ENCODE measurements at regions not wholly inside any gene's neighbourhood (a gene's known extent, or its start where the extent isn't known, plus 50 kb on each side); places are given as distances from the start of the nearest gene placed in this dataset.

DNA sequence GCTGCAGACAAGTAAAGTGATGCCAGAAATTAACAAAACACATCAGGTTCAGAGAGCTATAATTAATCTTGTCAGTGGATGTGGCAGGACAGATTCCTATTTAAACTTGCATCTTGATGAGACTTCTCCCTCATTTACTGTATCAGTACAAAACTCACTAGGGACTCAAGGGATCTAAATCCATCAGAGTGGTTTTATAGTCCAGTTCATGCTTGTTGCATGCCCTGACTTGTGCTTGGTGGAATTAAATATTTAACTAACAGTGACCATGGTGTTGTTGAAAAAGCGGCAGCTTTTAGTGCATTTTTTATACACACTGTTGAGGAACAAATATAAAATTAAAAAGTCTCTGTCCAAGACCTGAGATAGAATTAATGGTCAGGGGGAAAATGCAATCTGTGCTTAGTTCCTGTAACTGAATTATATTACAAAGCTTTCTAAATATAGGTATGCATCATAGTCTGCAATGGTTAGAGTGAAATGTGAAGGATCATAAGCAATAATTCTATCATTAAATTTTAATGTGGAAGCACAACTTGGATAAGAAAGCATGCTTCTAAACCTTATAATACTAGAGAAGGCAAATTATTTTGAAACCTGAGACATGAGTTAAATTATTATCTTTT lies 1475.5 kb upstream of the TENM4 start (continued):
- TF ChIP-seq HMGXB3 (CRISPR knock-in tag; IDR thresholded peaks at IDR 0.05; ENCODE audit: borderline replicate concordance) = no peak
- no peak for TF ChIP-seq ZNF337 (CRISPR knock-in tag; IDR thresholded peaks at IDR 0.05; ENCODE audit: borderline replicate concordance, low read depth)
- no peak for TF ChIP-seq ELF4 (CRISPR knock-in tag; IDR thresholded peaks at IDR 0.05; ENCODE audit: borderline replicate concordance)
- TF ChIP-seq, protein P1, sequence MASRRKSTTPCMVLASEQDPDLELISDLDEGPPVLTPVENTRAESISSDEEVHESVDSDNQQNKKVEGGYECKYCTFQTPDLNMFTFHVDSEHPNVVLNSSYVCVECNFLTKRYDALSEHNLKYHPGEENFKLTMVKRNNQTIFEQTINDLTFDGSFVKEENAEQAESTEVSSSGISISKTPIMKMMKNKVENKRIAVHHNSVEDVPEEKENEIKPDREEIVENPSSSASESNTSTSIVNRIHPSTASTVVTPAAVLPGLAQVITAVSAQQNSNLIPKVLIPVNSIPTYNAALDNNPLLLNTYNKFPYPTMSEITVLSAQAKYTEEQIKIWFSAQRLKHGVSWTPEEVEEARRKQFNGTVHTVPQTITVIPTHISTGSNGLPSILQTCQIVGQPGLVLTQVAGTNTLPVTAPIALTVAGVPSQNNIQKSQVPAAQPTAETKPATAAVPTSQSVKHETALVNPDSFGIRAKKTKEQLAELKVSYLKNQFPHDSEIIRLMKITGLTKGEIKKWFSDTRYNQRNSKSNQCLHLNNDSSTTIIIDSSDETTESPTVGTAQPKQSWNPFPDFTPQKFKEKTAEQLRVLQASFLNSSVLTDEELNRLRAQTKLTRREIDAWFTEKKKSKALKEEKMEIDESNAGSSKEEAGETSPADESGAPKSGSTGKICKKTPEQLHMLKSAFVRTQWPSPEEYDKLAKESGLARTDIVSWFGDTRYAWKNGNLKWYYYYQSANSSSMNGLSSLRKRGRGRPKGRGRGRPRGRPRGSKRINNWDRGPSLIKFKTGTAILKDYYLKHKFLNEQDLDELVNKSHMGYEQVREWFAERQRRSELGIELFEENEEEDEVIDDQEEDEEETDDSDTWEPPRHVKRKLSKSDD (CRISPR knock-in tag; IDR thresholded peaks at IDR 0.05; ENCODE audit: low read depth) = no peak
- TF ChIP-seq, protein P2, sequence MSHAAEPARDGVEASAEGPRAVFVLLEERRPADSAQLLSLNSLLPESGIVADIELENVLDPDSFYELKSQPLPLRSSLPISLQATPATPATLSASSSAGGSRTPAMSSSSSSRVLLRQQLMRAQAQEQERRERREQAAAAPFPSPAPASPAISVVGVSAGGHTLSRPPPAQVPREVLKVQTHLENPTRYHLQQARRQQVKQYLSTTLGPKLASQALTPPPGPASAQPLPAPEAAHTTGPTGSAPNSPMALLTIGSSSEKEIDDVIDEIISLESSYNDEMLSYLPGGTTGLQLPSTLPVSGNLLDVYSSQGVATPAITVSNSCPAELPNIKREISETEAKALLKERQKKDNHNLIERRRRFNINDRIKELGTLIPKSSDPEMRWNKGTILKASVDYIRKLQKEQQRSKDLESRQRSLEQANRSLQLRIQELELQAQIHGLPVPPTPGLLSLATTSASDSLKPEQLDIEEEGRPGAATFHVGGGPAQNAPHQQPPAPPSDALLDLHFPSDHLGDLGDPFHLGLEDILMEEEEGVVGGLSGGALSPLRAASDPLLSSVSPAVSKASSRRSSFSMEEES (CRISPR knock-in tag; IDR thresholded peaks at IDR 0.05) = no peak
- TF ChIP-seq, protein P3, sequence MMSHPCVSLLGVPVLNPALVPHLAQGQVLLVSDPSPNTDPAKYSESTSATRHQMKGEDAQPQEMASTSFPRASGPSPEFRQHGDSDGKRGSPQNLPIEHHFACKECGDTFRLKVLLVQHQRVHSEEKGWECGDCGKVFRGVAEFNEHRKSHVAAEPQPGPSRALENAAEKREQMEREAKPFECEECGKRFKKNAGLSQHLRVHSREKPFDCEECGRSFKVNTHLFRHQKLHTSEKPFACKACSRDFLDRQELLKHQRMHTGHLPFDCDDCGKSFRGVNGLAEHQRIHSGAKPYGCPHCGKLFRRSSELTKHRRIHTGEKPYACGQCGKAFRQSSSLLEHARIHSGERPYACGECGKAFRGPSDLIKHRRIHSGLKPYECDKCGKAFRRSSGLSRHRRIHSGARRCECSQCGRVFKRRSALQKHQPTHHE (CRISPR knock-in tag; IDR thresholded peaks at IDR 0.05; ENCODE audit: borderline replicate concordance) = no peak
- no peak for TF ChIP-seq FOXC1 (CRISPR knock-in tag; IDR thresholded peaks at IDR 0.05; ENCODE audit: borderline replicate concordance)
- TF ChIP-seq ZUFSP (CRISPR knock-in tag; IDR thresholded peaks at IDR 0.05; ENCODE audit: borderline replicate concordance) = no peak
- TF ChIP-seq NR2F1 (CRISPR knock-in tag; IDR thresholded peaks at IDR 0.05) = no peak
